BJ (cell line): ENCODE measurements at regions not wholly inside any gene's neighbourhood (a gene's known extent, or its start where the extent isn't known, plus 50 kb on each side); places are given as distances from the start of the nearest gene placed in this dataset.
"Not testable (repeated sequence)": the region's sequence is repeated elsewhere in the genome, so short reads cannot be mapped to it uniquely, and the experiment has no call there.

Experiments
- CTCF ChIA-PET: fragments of 350-600 bp; formaldehyde crosslinking; extraction: SDS; loops from one replicate; lab custom pipeline; 2021; ENCODE audit warnings: antibody characterized with exemption, inconsistent platforms; lab: Yijun Ruan, JAX
- POLR2A ChIA-PET: fragments of 300-600 bp; sonication (Branson Sonifier 250); formaldehyde crosslinking; extraction: SDS; loops from one replicate; lab custom pipeline; 2021; ENCODE audit warnings: antibody characterized with exemption; lab: Charles Lee
- DNase-seq: peaks from one replicate; pipeline ENCODE4 v3.0.0-alpha.2; 2011; ENCODE audit warnings: low read depth
- H3K27me3 ChIP-seq: 2 replicates; pipeline ENCODE4 v1.6.0; 2011; ENCODE audit warnings: low read length; ENCODE audit not compliant: control insufficient read depth, insufficient read depth
- H3K36me3 ChIP-seq: 2 replicates; pipeline ENCODE4 v1.5.1; 2011; ENCODE audit warnings: low read length; ENCODE audit not compliant: control insufficient read depth, insufficient read depth
- H3K4me3 ChIP-seq: 2 replicates; pipeline ENCODE4 v1.5.1; 2011; ENCODE audit warnings: low read depth, mild to moderate bottlenecking, control low read depth, low read length
- TF ChIP-seq, protein P1 (sequence below): IDR thresholded peaks from 2 replicates; pipeline ENCODE4 v1.5.1; 2011; ENCODE audit warnings: low read depth, mild to moderate bottlenecking, control low read depth, inconsistent platforms, low read length, moderate library complexity; ENCODE audit not compliant: insufficient read depth

DNA sequence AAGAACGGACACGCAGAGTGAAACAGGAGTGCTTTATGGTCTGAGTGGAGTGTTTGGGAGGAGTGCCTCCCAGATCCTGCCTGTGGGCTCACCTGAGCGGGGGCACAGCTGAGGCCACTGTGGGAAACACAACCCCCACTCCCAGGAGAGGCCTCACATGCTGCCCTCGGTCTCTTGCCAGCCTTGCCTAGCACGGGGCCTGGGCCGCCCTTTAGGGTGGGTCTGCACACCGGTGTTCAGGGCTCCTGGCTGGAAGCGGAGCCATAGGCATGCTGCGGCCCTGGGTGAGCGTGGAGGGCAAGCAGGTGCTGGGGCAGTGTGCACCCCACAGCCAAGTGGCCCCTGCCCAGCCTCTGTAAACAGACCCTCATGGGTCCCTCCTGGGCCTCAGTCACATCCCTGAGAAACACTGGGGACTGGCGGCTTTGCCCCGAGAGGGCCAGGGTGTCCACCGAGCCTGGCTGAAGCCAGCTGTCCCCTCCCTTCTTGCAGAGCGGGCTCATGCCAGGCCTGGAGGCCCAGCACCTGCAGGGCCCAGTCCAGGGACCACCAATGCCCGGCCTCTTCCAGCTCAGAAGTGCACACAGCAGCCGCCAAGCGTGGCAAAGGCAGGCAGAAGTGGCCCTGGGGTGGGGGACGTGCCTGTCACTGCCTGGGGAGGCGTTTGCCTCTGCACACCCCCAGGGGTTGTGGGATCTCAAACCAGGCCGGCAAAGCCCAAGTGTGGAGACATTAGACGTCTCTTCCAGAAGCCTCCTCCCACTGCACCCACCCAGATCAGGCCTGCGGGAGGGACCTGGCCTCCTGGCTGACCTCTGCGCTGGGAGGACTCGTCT is 305.9 kb downstream of the CCDC74A start:
- H3K4me3 ChIP-seq, POLR2A ChIA-PET, DNase-seq, CTCF ChIA-PET, H3K36me3 ChIP-seq, H3K27me3 ChIP-seq: not testable (repeated sequence)

DNA sequence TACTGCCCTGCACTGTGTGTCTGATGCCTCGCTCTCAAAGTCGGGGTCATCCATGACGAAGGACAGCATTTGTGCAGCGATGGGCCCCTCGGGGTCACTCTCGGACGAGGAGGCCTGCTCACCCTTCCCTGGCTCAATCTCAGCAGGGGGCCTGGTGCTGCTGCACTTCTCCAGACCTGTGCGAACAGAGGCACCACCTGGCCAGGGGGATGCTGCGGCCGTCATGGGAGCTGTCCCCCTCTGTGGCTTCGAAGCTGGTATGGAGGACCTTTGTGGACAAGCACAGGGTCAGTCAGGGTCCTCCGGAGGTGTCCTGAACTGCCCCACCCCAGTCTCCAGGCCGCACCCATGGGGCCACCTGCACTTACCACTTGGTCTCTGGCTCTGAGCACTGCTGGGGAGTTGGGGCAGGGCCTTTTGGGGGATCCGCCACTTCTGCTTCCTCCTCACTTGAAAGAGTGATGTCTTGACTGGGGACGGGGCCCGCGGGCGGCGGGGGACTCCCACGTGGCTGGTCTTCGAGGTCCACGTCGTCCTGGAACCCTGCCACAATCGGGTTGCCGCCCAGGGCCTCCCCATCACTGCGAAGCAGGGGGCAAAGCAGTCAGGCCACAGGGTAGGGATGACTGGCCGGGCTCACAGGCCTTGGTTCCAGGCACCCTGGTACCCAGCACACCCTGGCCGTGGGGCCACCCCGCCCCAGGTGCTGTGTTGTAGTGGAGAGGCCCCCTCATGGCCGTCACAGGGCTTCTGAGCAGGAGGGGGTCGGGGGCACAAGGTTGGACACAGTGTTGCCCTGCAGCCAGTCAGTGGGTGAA is 306.7 kb downstream of the CCDC74A start:
- H3K36me3 ChIP-seq, CTCF ChIA-PET, H3K27me3 ChIP-seq, DNase-seq, POLR2A ChIA-PET, H3K4me3 ChIP-seq: not testable (repeated sequence)

DNA sequence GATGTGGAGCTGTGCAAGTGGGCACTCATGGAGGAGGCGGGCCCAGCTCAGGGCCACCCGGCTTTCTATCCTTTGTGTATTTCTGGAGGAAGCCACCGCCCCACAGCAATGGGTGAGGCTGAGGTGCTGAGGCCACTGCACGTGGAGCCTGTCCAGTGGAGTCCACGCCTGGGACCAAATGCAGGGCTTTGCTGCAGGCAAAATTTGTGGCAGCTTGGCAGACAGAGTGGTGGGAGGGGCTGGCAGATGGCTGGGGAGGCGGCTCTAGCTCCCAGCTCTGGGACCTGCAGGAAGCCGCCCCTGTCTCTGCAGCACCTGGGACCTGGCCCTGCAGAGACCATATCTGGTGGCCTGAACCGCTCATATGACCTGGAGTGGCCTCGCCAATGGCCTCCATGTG is 307.3 kb downstream of the CCDC74A start:
- POLR2A ChIA-PET, H3K27me3 ChIP-seq, H3K36me3 ChIP-seq, DNase-seq, H3K4me3 ChIP-seq, CTCF ChIA-PET: not testable (repeated sequence)

DNA sequence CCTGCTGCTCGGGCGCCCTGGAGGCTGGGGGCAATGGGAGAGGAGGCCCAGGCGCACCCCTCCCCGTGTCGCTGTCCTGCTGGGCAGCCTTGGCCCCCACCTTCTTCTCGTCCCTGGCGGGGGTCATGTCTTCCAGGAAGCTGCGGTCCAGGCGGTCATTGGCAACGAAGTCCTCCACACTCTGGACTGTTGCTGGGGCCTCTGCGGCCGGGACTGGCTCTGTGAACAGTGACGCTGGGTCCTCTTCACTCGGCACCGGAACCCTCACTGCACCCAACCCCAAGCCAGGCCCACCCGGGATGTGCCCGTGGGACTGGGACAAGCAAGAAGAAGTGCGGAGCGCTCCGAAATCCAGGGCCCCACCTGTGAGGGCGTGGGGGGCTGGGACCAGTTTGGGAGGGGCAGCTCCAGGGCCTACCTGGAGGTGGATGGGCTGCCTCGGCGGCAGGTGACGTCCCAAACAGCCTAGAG is 308.0 kb downstream of the CCDC74A start:
- ChIA-PET POLR2A (no interaction called here), CTCF (no interaction called here)
- Histone ChIP-seq H3K36me3 (no peaks in the 10 kb centered on the region), H3K27me3 (no peaks in the 10 kb centered on the region), H3K4me3 (no peak overlapping the region)
- DNase-seq, result no peak
- TF ChIP-seq, protein P1, sequence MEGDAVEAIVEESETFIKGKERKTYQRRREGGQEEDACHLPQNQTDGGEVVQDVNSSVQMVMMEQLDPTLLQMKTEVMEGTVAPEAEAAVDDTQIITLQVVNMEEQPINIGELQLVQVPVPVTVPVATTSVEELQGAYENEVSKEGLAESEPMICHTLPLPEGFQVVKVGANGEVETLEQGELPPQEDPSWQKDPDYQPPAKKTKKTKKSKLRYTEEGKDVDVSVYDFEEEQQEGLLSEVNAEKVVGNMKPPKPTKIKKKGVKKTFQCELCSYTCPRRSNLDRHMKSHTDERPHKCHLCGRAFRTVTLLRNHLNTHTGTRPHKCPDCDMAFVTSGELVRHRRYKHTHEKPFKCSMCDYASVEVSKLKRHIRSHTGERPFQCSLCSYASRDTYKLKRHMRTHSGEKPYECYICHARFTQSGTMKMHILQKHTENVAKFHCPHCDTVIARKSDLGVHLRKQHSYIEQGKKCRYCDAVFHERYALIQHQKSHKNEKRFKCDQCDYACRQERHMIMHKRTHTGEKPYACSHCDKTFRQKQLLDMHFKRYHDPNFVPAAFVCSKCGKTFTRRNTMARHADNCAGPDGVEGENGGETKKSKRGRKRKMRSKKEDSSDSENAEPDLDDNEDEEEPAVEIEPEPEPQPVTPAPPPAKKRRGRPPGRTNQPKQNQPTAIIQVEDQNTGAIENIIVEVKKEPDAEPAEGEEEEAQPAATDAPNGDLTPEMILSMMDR, result no peak

DNA sequence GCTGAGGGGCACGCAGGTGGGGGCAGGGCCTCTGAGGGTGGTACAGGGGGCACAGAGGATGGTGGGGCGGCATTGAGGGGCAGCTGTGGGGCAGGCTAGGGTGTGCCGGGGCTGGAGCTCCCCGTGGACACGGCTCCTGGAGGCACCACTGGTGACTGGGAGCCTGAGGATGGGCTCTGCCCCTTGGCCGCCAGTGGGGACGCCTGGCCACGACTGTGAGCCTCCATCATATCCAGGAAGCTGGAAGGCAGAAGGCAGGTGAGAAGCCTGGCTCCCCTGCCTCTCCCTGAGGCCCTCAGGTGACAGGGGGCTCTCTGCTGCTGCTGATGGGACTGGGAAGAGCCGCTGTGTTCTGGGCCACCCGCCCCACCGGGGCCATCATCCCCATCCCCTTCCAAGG is 308.4 kb downstream of the CCDC74A start:
- H3K27me3 ChIP-seq, H3K4me3 ChIP-seq, POLR2A ChIA-PET, H3K36me3 ChIP-seq, CTCF ChIA-PET, DNase-seq: not testable (repeated sequence)

DNA sequence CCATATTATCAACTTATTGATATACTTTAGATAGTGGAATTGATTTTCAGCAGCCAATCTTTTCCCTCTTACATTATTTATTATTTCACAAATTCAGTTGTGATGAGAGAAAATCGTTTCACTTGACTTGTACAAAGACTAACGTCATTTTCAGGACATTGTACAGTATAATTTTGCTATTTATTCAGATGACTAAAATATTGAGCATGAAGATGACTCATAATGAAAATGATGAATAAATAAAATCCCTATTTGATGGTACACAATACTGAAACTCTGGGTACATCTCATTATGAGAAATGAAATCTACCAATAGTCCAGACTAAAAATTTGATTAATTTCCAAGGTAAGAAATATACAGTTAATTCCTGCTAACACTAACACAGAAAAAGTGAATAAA is 316.4 kb downstream of the CCDC74A start:
- POLR2A ChIA-PET, H3K27me3 ChIP-seq, H3K36me3 ChIP-seq, H3K4me3 ChIP-seq, DNase-seq, CTCF ChIA-PET: not testable (repeated sequence)

DNA sequence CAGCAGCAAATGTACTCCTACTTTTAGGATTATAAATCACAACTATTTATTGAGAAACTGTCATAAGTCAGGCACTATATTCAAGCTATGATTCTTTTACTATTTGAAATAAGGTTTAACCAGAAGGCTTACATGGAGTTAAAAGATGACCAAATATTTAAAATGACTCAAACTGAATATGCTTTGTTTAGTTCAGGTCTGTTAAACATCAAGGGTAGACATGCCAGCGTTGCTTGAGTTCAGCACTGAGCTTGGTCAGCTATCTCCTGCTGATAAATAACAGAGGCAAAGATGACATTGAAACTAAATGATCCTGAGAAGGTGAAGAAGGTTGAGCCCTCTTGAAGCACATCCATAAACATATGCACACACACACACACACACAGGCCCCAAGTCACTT is 305.6 kb downstream of the ANKRD30BL start:
- H3K4me3 ChIP-seq, H3K27me3 ChIP-seq, POLR2A ChIA-PET, CTCF ChIA-PET, DNase-seq, H3K36me3 ChIP-seq: not testable (repeated sequence)

DNA sequence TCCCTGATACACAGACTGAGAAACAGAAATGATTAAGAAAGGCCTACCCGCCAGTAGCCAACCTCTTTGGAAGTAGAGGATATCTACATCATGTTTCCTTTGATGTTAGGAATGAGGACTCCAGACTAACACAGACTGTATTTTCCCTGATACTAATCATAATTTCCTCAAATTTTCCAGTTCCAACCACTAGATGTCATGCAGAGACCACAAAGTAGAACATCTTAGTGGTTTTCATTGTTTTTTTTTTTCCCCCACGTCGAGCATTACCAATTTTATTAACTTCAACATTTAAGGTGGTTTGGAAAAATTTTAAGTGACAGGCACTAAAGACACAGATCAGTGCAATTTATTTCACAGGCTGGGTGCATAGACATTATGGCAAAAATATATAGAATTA is 303.6 kb downstream of the ANKRD30BL start:
- TF ChIP-seq, protein P1, result 0 out of 2 replicates have a peak, but pooled peaks have one; percentile 21
- H3K36me3 ChIP-seq, H3K27me3 ChIP-seq, H3K4me3 ChIP-seq, POLR2A ChIA-PET, DNase-seq, CTCF ChIA-PET: not testable (repeated sequence)
